ENCODE measurements at regions not wholly inside any gene's neighbourhood (a gene's known extent, or its start where the extent isn't known, plus 50 kb on each side); places are given as distances from the start of the nearest gene placed in this dataset.
A peak's percentile ranks its signal among the peaks of the same experiment; 100 is the strongest.

GRCh38 chr16:51665436-51665998 lies 514.4 kb upstream of the SALL1 start:
- no peak overlapping the region for H3K27ac ChIP-seq (ENCODE audit: low read length)
- no peaks in the 10 kb centered on the region for H3K36me3 ChIP-seq (ENCODE audit: insufficient read depth, low read depth, low read length)
- H3K9ac ChIP-seq (ENCODE audit: low read depth, low read length), result no peak overlapping the region
- no peak overlapping the region for H3K4me3 ChIP-seq (ENCODE audit: low read length)
- H3K27me3 ChIP-seq (ENCODE audit: insufficient read depth, low read length), result no peaks in the 10 kb centered on the region
- H3K4me1 ChIP-seq (ENCODE audit: insufficient read depth, low read length), result no peaks in the 10 kb centered on the region
- H3K9me3 ChIP-seq (ENCODE audit: insufficient read depth, low read depth, low read length), result no peaks in the 10 kb centered on the region

- Histone ChIP-seq H3K9ac (ENCODE audit: low read depth, low read length) (no peak overlapping the region), H3K36me3 (ENCODE audit: insufficient read depth, low read depth, low read length) (no peaks in the 10 kb centered on the region), H3K4me1 (ENCODE audit: insufficient read depth, low read length) (no peaks in the 10 kb centered on the region), H3K27me3 (ENCODE audit: insufficient read depth, low read length) (no peaks in the 10 kb centered on the region), H3K27ac (ENCODE audit: low read length) (no peak overlapping the region), H3K4me3 (ENCODE audit: low read length) (no peak overlapping the region), H3K9me3 (ENCODE audit: insufficient read depth, low read depth, low read length) (no peaks in the 10 kb centered on the region)
Observed at GRCh38 chr16:51658531-51658930, 507.5 kb upstream of the SALL1 start.

GRCh38 chr16:51657848-51658247 lies 506.8 kb upstream of the SALL1 start:
- H3K4me3 ChIP-seq (ENCODE audit: low read length), result no peak overlapping the region
- no peak overlapping the region for H3K27ac ChIP-seq (ENCODE audit: low read length)
- H3K4me1 ChIP-seq (ENCODE audit: insufficient read depth, low read length), result no peaks in the 10 kb centered on the region
- H3K9me3 ChIP-seq (ENCODE audit: insufficient read depth, low read depth, low read length), result no peaks in the 10 kb centered on the region
- H3K9ac ChIP-seq (ENCODE audit: low read depth, low read length), result no peak overlapping the region
- no peaks in the 10 kb centered on the region for H3K36me3 ChIP-seq (ENCODE audit: insufficient read depth, low read depth, low read length)
- H3K27me3 ChIP-seq (ENCODE audit: insufficient read depth, low read length), result no peaks in the 10 kb centered on the region

GRCh38 chr16:51655249-51655648 lies 504.2 kb upstream of the SALL1 start:
- no peaks in the 10 kb centered on the region for H3K36me3 ChIP-seq (ENCODE audit: insufficient read depth, low read depth, low read length)
- H3K4me3 ChIP-seq (ENCODE audit: low read length), result no peak overlapping the region
- H3K9ac ChIP-seq (ENCODE audit: low read depth, low read length), result no peak overlapping the region
- no peaks in the 10 kb centered on the region for H3K27me3 ChIP-seq (ENCODE audit: insufficient read depth, low read length)
- peaks cover 7% of the 10 kb centered on the region; the same call in 1 of the 2 replicates for H3K4me1 ChIP-seq (ENCODE audit: insufficient read depth, low read length)
- no peaks in the 10 kb centered on the region for H3K9me3 ChIP-seq (ENCODE audit: insufficient read depth, low read depth, low read length)
- H3K27ac ChIP-seq (ENCODE audit: low read length), result no peak overlapping the region

- Histone ChIP-seq H3K36me3 (ENCODE audit: insufficient read depth, low read depth, low read length) (no peaks in the 10 kb centered on the region), H3K27me3 (ENCODE audit: insufficient read depth, low read length) (no peaks in the 10 kb centered on the region), H3K4me1 (ENCODE audit: insufficient read depth, low read length) (peaks cover 7% of the 10 kb centered on the region; the same call in 1 of the 2 replicates), H3K4me3 (ENCODE audit: low read length) (no peak overlapping the region), H3K9me3 (ENCODE audit: insufficient read depth, low read depth, low read length) (no peaks in the 10 kb centered on the region), H3K27ac (ENCODE audit: low read length) (no peak overlapping the region), H3K9ac (ENCODE audit: low read depth, low read length) (no peak overlapping the region)
Observed at GRCh38 chr16:51651061-51651466, 500.0 kb upstream of the SALL1 start.

- Histone ChIP-seq H3K27ac (ENCODE audit: low read length) (no peak overlapping the region), H3K9me3 (ENCODE audit: insufficient read depth, low read depth, low read length) (no peaks in the 10 kb centered on the region), H3K9ac (ENCODE audit: low read depth, low read length) (no peak overlapping the region), H3K27me3 (ENCODE audit: insufficient read depth, low read length) (no peaks in the 10 kb centered on the region), H3K4me3 (ENCODE audit: low read length) (no peak overlapping the region), H3K36me3 (ENCODE audit: insufficient read depth, low read depth, low read length) (no peaks in the 10 kb centered on the region), H3K4me1 (ENCODE audit: insufficient read depth, low read length) (peaks cover 7% of the 10 kb centered on the region; the same call in 1 of the 2 replicates)
Observed at GRCh38 chr16:51649631-51650030, 498.6 kb upstream of the SALL1 start.

- H3K36me3 ChIP-seq (ENCODE audit: insufficient read depth, low read depth, low read length), result no peaks in the 10 kb centered on the region
- no peak overlapping the region for H3K27ac ChIP-seq (ENCODE audit: low read length)
- no peaks in the 10 kb centered on the region for H3K27me3 ChIP-seq (ENCODE audit: insufficient read depth, low read length)
- no peak overlapping the region for H3K4me3 ChIP-seq (ENCODE audit: low read length)
- no peak overlapping the region for H3K9ac ChIP-seq (ENCODE audit: low read depth, low read length)
- peaks cover 7% of the 10 kb centered on the region; the same call in 1 of the 2 replicates for H3K4me1 ChIP-seq (ENCODE audit: insufficient read depth, low read length)
- H3K9me3 ChIP-seq (ENCODE audit: insufficient read depth, low read depth, low read length), result no peaks in the 10 kb centered on the region
Observed at GRCh38 chr16:51648526-51648925, 497.5 kb upstream of the SALL1 start.

GRCh38 chr16:51641191-51641765 lies 490.2 kb upstream of the SALL1 start:
- Histone ChIP-seq H3K36me3 (ENCODE audit: insufficient read depth, low read depth, low read length) (no peaks in the 10 kb centered on the region), H3K9ac (ENCODE audit: low read depth, low read length) (no peak overlapping the region), H3K9me3 (ENCODE audit: insufficient read depth, low read depth, low read length) (no peaks in the 10 kb centered on the region), H3K27ac (ENCODE audit: low read length) (no peak overlapping the region), H3K4me3 (ENCODE audit: low read length) (no peak overlapping the region), H3K27me3 (ENCODE audit: insufficient read depth, low read length) (peaks cover 18% of the 10 kb centered on the region), H3K4me1 (ENCODE audit: insufficient read depth, low read length) (peaks cover 13% of the 10 kb centered on the region; the same call in 1 of the 2 replicates)

- Histone ChIP-seq H3K27me3 (ENCODE audit: insufficient read depth, low read length) (peaks cover 26% of the 10 kb centered on the region), H3K4me1 (ENCODE audit: insufficient read depth, low read length) (peaks cover 13% of the 10 kb centered on the region; the same call in 1 of the 2 replicates), H3K9me3 (ENCODE audit: insufficient read depth, low read depth, low read length) (no peaks in the 10 kb centered on the region), H3K36me3 (ENCODE audit: insufficient read depth, low read depth, low read length) (no peaks in the 10 kb centered on the region), H3K9ac (ENCODE audit: low read depth, low read length) (no peak overlapping the region), H3K4me3 (ENCODE audit: low read length) (no peak overlapping the region), H3K27ac (ENCODE audit: low read length) (no peak overlapping the region)
Observed at GRCh38 chr16:51640196-51640595, 489.1 kb upstream of the SALL1 start.

- Histone ChIP-seq H3K9me3 (ENCODE audit: insufficient read depth, low read depth, low read length) (no peaks in the 10 kb centered on the region), H3K9ac (ENCODE audit: low read depth, low read length) (no peak overlapping the region), H3K27ac (ENCODE audit: low read length) (no peak overlapping the region), H3K4me3 (ENCODE audit: low read length) (no peak overlapping the region), H3K4me1 (ENCODE audit: insufficient read depth, low read length) (peaks cover 13% of the 10 kb centered on the region; the same call in 1 of the 2 replicates), H3K36me3 (ENCODE audit: insufficient read depth, low read depth, low read length) (no peaks in the 10 kb centered on the region), H3K27me3 (ENCODE audit: insufficient read depth, low read length) (peaks cover 28% of the 10 kb centered on the region)
Observed at GRCh38 chr16:51638339-51639135, 487.5 kb upstream of the SALL1 start.

- peak overlapping the region; percentile 58; the same call in 1 of the 2 replicates for H3K9ac ChIP-seq (ENCODE audit: low read depth, low read length)
- H3K36me3 ChIP-seq (ENCODE audit: insufficient read depth, low read depth, low read length), result no peaks in the 10 kb centered on the region
- H3K4me3 ChIP-seq (ENCODE audit: low read length), result peak overlapping the region; percentile 59
- peak overlapping the region; percentile 63 for H3K27ac ChIP-seq (ENCODE audit: low read length)
- H3K4me1 ChIP-seq (ENCODE audit: insufficient read depth, low read length), result peaks cover 13% of the 10 kb centered on the region; the same call in 1 of the 2 replicates
- peaks cover 30% of the 10 kb centered on the region for H3K27me3 ChIP-seq (ENCODE audit: insufficient read depth, low read length)
- no peaks in the 10 kb centered on the region for H3K9me3 ChIP-seq (ENCODE audit: insufficient read depth, low read depth, low read length)
Observed at GRCh38 chr16:51637770-51638094, 486.7 kb upstream of the SALL1 start.
